ENCODE measurements at regions not wholly inside any gene's neighbourhood (a gene's known extent, or its start where the extent isn't known, plus 50 kb on each side); places are given as distances from the start of the nearest gene placed in this dataset.
A peak's percentile ranks its signal among the peaks of the same experiment; 100 is the strongest.
"Not testable (repeated sequence)": the region's sequence is repeated elsewhere in the genome, so short reads cannot be mapped to it uniquely, and the experiment has no call there.

- no peak for DNase-seq
Observed at GRCh38 chr2:167745667-167746066, 501.7 kb downstream of the STK39 start.

- not testable (repeated sequence) for DNase-seq
Observed at GRCh38 chr2:167739921-167740320, 507.5 kb downstream of the STK39 start.

- no peak for DNase-seq
Observed at GRCh38 chr2:167733747-167734146, 513.6 kb downstream of the STK39 start.

- no peak for DNase-seq
Observed at GRCh38 chr2:167732326-167732725, 515.1 kb downstream of the STK39 start.

GRCh38 chr2:167729911-167730310, 517.5 kb downstream of the STK39 start:
- DNase-seq = no peak

- no peak for DNase-seq
Observed at GRCh38 chr2:167726788-167727187, 520.6 kb downstream of the STK39 start.

- DNase-seq = no peak
Observed at GRCh38 chr2:167721593-167721992, 525.8 kb downstream of the STK39 start.

GRCh38 chr2:167719410-167719809, 528.0 kb downstream of the STK39 start:
- DNase-seq = no peak

GRCh38 chr2:167718560-167718959, 528.8 kb downstream of the STK39 start:
- DNase-seq = no peak

GRCh38 chr2:167715932-167716331, 531.5 kb downstream of the STK39 start:
- no peak for DNase-seq

- DNase-seq = not testable (repeated sequence)
Observed at GRCh38 chr2:167715498-167715897, 531.9 kb downstream of the STK39 start.

GRCh38 chr2:167712275-167712674, 535.1 kb downstream of the STK39 start:
- DNase-seq = no peak

GRCh38 chr2:167708998-167709397, 538.4 kb downstream of the STK39 start:
- DNase-seq = no peak

- no peak for DNase-seq
Observed at GRCh38 chr2:167706800-167707199, 540.6 kb downstream of the STK39 start.

- DNase-seq = peak; percentile 17
Observed at GRCh38 chr2:167703441-167703840, 544.0 kb downstream of the STK39 start.

- DNase-seq = no peak
Observed at GRCh38 chr2:167702227-167702626, 545.2 kb downstream of the STK39 start.

- DNase-seq = no peak
Observed at GRCh38 chr2:167701651-167702050, 545.7 kb downstream of the STK39 start.

GRCh38 chr2:167697948-167698347, 549.4 kb downstream of the STK39 start:
- DNase-seq = no peak

- no peak for DNase-seq
Observed at GRCh38 chr2:167697194-167697593, 550.2 kb downstream of the STK39 start.

GRCh38 chr2:167692936-167693335, 554.5 kb downstream of the STK39 start:
- DNase-seq = no peak

GRCh38 chr2:167692191-167692590, 555.2 kb downstream of the STK39 start:
- DNase-seq = no peak

- no peak for DNase-seq
Observed at GRCh38 chr2:167689444-167689843, 558.0 kb downstream of the STK39 start.

- DNase-seq = no peak
Observed at GRCh38 chr2:167686691-167687090, 560.7 kb downstream of the STK39 start.

- no peak for DNase-seq
Observed at GRCh38 chr2:167681234-167682015, 566.0 kb downstream of the STK39 start.

GRCh38 chr2:167678158-167678557, 569.2 kb downstream of the STK39 start:
- no peak for DNase-seq
